GM18951 (cell line): ENCODE measurements at regions not wholly inside any gene's neighbourhood (a gene's known extent, or its start where the extent isn't known, plus 50 kb on each side); places are given as distances from the start of the nearest gene placed in this dataset.

ENCODE experiments used
- POLR2A ChIP-seq: IDR thresholded peaks from 4 replicates; pipeline ENCODE4 v1.6.1; 2011; ENCODE audit warnings: mild to moderate bottlenecking; ENCODE audit not compliant: insufficient read length, insufficient read depth; ENCODE audit errors: extremely low read depth
- in situ Hi-C: fragments of 300-500 bp; cut with MboI; formaldehyde crosslinking; loops from one replicate; pipeline ENCODE4 v1.12.0; 2022; ENCODE audit warnings: low sequenced_read_pairs, mixed read lengths, inconsistent platforms; ENCODE audit not compliant: unreplicated experiment

- in situ Hi-C loops, result no loop called here
- no peak for TF ChIP-seq POLR2A
These were observed 318.2 kb upstream of the MEOX2 start for GRCh38 chr7:16004702-16005101.

GRCh38 chr7:16001477-16001876 lies 315.0 kb upstream of the MEOX2 start:
- TF ChIP-seq POLR2A, result no peak
- in situ Hi-C loops, result no loop called here

DNA sequence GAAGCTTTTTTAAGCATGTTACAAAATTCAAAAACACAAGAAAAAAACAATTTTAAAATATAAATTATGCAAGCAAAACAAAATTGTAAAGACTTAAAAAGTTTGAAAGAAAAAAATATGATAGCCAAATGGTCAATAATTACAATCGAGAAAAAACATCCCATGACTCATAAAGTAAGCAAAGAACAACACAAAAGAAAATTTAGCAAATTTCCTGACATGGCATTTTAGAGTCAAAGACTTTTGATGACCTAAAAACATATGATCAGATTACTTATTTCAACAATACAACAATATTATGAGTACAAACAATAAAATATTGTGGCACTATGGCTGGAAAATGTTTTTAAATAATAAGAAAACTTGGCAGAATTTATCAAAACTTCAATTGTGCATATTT lies 312.1 kb upstream of the MEOX2 start:
- in situ Hi-C loops, result no loop called here
- TF ChIP-seq POLR2A, result no peak

DNA sequence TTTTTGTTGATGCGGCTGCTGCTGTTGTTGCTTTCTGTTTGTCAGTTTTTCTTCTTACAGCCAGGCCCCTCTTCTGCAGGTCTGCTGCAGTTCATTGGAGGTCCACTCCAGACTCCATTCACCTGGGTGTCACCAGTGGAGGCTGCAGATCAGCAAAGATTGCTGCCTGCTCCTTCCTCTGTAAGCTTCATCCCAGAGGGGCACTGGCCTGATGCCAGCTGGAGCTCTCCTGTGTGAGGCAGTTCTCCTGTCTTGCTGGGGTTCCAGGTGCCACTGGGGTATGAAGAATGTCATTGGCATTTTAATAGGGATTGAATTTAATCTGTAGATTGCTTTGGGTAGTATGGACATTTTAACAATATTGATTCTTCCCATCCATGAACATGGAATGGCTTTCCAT lies 308.5 kb upstream of the MEOX2 start:
- no peak for TF ChIP-seq POLR2A
- in situ Hi-C loops, result no loop called here

GRCh38 chr7:15989194-15989593 lies 302.7 kb upstream of the MEOX2 start:
- in situ Hi-C loops, result no loop called here

DNA sequence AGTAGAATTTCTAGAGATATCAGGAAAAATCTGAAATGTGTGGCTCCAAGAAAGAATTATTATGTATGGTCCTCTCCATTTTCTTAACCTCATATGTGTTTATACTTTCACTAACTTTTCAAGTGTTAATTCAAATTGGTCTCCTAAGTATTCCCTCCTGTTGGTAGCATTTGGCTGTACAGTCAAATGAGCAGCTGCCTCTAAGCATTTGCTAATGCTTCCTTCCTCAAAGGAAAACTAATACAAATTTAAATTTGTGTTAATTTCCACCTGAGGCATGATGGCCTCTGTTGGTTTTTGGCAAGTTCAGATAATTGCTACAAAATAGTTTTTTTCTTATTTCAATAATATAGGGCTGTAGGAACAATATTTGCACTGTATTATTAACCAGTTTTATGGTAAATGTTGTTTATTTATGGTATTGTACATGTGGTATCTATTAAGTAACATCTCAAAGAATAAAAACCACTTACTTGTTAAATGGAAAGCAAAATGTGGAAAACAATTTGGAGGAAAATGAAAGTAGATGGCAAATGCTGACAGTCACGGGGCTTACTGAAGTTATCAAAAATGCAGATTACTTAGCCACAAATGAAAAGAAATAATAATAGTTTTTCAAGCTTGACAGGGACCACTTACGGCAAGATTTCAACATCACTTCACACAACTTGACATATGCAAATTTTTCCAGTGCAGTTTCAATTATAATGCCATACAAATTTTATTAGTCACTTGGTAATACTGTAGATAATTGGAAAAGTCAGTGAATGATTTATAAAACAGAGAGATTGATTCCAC lies 299.3 kb upstream of the MEOX2 start:
- in situ Hi-C loops, result no loop called here
- no peak for TF ChIP-seq POLR2A

More at GRCh38 chr7:15989194-15989593, 302.7 kb upstream of the MEOX2 start:
- no peak for TF ChIP-seq POLR2A

- in situ Hi-C loops, result no loop called here
- TF ChIP-seq POLR2A, result no peak
These were observed 291.2 kb upstream of the MEOX2 start for GRCh38 chr7:15977663-15978062.

DNA sequence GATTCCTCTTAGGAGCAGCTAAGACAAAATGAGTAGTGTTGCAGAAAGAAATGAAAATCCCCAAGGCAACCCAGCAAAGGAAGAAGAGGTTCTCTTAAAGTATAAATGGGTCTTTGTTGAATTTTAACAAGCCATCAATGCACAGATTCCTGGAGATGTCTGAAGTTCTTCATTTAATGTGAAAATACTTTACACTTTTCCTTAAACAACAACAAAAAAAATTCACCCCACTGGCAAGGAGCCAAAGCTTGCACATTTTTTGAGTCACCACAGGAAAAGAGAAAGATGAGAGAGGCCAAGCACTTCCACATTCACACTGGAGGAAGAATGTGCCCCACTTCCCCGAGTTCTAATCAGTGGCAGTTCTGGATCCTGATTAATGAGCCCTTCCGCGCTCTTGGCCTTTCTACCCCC lies 286.4 kb upstream of the MEOX2 start:
- in situ Hi-C loops, result no loop called here
- no peak for TF ChIP-seq POLR2A

DNA sequence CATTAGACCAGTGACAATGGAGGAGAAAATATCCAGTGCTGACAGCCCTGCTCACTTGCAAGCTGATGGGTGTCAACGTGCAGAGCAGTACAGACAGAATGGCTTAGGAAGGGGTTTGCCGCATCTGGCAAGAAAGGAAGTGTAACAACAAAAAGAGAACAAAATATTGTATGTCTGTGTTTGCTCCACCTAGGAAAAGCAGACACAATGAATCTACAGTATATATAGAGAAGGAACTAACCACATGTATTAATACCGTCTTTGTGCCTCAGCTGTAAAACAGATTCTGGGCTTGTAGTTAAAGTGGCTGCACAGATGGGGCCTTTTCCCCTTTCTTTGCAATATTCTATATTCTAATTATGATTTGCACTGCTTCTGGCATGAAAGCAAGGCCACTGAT lies 281.1 kb upstream of the MEOX2 start:
- in situ Hi-C loops, result no loop called here
- TF ChIP-seq POLR2A, result no peak

DNA sequence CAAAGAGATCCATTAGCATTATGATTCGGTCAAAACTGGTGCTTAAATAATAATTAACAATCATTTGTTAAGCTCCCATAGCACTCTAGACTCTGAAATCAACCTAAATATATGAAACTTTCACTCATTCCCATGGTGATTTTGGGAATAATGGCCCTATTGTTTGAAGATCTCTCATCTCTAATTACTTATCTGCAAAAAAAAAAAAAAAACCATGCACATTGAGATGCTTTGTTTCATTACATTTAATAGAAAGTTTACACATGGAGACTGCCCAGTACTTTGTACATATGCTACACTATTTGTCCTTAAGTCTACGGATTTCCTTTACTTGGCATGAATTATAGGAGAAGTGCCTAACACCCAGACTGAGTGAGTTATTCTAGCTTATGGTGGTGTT lies 280.6 kb upstream of the MEOX2 start:
- TF ChIP-seq POLR2A, result no peak
- in situ Hi-C loops, result no loop called here

- TF ChIP-seq POLR2A, result no peak
- in situ Hi-C loops, result no loop called here
These were observed 276.7 kb upstream of the MEOX2 start for GRCh38 chr7:15963206-15963605.

DNA sequence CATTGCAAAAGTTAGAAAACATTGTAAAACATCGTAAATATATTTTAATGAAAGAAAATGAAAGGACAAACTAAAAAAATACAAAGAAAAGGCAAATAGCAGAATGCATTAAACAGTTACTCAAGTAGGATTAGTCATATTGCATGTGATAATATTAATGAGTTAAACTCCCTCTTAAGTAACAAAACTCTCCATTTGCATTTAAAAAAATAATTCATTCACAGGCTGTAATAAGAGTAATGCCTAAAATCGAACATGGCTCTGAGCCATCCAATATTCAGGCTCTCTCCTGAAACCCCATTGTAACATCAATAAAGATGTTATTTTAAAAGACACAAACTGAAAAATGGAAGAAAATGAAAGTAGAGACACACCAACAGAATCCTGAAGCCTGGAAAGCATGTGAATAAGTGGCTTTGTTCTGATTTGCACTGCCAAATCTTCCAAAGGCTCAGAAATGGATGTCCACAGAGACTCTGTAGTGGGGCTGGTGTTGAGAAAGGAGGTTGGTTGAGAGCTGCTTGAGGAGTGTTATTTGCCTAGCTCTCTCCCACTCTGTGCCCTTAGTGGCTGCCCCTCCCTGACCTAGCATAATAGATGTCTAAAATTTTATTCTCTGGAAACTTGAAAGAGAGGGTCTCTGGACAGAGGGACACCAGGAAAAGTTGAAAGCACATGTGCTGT lies 268.3 kb upstream of the MEOX2 start:
- no peak for TF ChIP-seq POLR2A
- in situ Hi-C loops, result no loop called here

GRCh38 chr7:15950299-15950698 lies 263.8 kb upstream of the MEOX2 start:
- in situ Hi-C loops, result no loop called here
- TF ChIP-seq POLR2A, result no peak

- in situ Hi-C loops, result no loop called here
- no peak for TF ChIP-seq POLR2A
These were observed 261.3 kb upstream of the MEOX2 start for GRCh38 chr7:15947754-15948153.
